ENCODE measurements at regions not wholly inside any gene's neighbourhood (a gene's known extent, or its start where the extent isn't known, plus 50 kb on each side); places are given as distances from the start of the nearest gene placed in this dataset.

- Histone ChIP-seq H3K27ac (ENCODE audit: low read depth in 1 of 2, low read length in 2 of 2) (no peak overlapping the region), H3K9me3 (replicated peaks in 1 of 2; ENCODE audit: control insufficient read depth in 1 of 2, insufficient read depth in 1 of 2, low read length in 2 of 2) (peaks cover 0 to 13% of the 10 kb centered on the region in 2 donors), H3K36me3 (replicated peaks in 1 of 2; ENCODE audit: control insufficient read depth in 1 of 2, insufficient read depth in 2 of 2, low read length in 2 of 2) (no peaks in the 10 kb centered on the region), H3K4me3 (replicated peaks in 1 of 3; ENCODE audit: low read depth in 2 of 3, low read length in 3 of 3) (no peak overlapping the region), H3K9ac (ENCODE audit: insufficient read depth, low read length, poor library complexity, severe bottlenecking) (no peak overlapping the region), H3K27me3 (ENCODE audit: control insufficient read depth in 2 of 2, insufficient read depth in 2 of 2, low read length in 2 of 2) (no peaks in the 10 kb centered on the region), H4K20me1 (ENCODE audit: insufficient read depth, low read length) (no peaks in the 10 kb centered on the region), H2AFZ (ENCODE audit: insufficient read depth, low read depth, low read length, poor library complexity, severe bottlenecking) (no peak overlapping the region), H3K4me1 (ENCODE audit: control insufficient read depth in 1 of 2, insufficient read depth in 2 of 2, low read length in 2 of 2) (no peaks in the 10 kb centered on the region), H3K79me2 (ENCODE audit: insufficient read depth, low read length) (no peaks in the 10 kb centered on the region), H3K4me2 (replicated peaks; ENCODE audit: extremely low read depth, low read length, poor library complexity, severe bottlenecking) (no peak overlapping the region)
- DNase-seq = no peak
- Mint-ChIP-seq H3K27me3 (ENCODE audit: low read depth in 3 of 3) (peaks cover 0 to 1% (median 0%) of the 10 kb centered on the region in 3 donors), H3K36me3 (no peaks in the 10 kb centered on the region), H3K4me3 (no peak overlapping the region), H3K9me3 (peaks cover 5 to 18% (median 8%) of the 10 kb centered on the region in 7 donors), H3K27ac (no peak overlapping the region), H3K4me1 (peaks cover 3% of the 10 kb centered on the region)
- TF ChIP-seq, protein P1, sequence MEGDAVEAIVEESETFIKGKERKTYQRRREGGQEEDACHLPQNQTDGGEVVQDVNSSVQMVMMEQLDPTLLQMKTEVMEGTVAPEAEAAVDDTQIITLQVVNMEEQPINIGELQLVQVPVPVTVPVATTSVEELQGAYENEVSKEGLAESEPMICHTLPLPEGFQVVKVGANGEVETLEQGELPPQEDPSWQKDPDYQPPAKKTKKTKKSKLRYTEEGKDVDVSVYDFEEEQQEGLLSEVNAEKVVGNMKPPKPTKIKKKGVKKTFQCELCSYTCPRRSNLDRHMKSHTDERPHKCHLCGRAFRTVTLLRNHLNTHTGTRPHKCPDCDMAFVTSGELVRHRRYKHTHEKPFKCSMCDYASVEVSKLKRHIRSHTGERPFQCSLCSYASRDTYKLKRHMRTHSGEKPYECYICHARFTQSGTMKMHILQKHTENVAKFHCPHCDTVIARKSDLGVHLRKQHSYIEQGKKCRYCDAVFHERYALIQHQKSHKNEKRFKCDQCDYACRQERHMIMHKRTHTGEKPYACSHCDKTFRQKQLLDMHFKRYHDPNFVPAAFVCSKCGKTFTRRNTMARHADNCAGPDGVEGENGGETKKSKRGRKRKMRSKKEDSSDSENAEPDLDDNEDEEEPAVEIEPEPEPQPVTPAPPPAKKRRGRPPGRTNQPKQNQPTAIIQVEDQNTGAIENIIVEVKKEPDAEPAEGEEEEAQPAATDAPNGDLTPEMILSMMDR (IDR thresholded peaks at IDR 0.05) = no peak
- WGBS (ENCODE audit: insufficient coverage) = 4% methylated on average over 3 of the region's 3 CpGs
- intact Hi-C loops (cut with micrococcal nuclease) = no loop called here
These were observed 696.9 kb upstream of the NRP1 start for GRCh38 chr10:34031400-34031799.

DNA sequence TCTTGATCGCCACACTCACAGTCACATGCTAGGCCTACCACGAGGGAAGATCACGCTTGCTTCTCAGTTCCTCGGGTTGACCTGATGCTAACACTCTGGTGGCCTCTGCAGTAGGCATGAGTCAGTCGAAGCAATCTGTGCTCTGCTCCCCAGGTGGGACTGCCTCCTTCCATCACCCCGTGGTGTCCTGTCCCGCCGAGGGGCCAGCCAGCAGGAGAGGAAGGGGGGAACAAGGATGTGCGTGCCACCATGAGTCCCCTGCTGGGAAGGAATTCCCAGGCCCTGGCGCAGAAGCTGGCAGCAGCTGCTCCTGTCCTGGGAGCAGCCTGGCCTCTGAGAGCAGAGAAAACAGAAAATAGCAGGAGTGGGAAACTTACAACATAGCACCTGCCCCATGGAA is 695.0 kb upstream of the NRP1 start:
- Histone ChIP-seq H3K9ac (ENCODE audit: insufficient read depth, low read length, poor library complexity, severe bottlenecking) (no peak overlapping the region), H2AFZ (ENCODE audit: insufficient read depth, low read depth, low read length, poor library complexity, severe bottlenecking) (no peak overlapping the region), H3K9me3 (replicated peaks in 1 of 2; ENCODE audit: control insufficient read depth in 1 of 2, insufficient read depth in 1 of 2, low read length in 2 of 2) (peaks cover 0 to 8% of the 10 kb centered on the region in 2 donors), H4K20me1 (ENCODE audit: insufficient read depth, low read length) (no peaks in the 10 kb centered on the region), H3K27ac (ENCODE audit: low read depth in 1 of 2, low read length in 2 of 2) (no peak overlapping the region), H3K79me2 (ENCODE audit: insufficient read depth, low read length) (no peaks in the 10 kb centered on the region), H3K27me3 (ENCODE audit: control insufficient read depth in 2 of 2, insufficient read depth in 2 of 2, low read length in 2 of 2) (no peaks in the 10 kb centered on the region), H3K4me1 (ENCODE audit: control insufficient read depth in 1 of 2, insufficient read depth in 2 of 2, low read length in 2 of 2) (no peaks in the 10 kb centered on the region), H3K36me3 (replicated peaks in 1 of 2; ENCODE audit: control insufficient read depth in 1 of 2, insufficient read depth in 2 of 2, low read length in 2 of 2) (no peaks in the 10 kb centered on the region), H3K4me2 (replicated peaks; ENCODE audit: extremely low read depth, low read length, poor library complexity, severe bottlenecking) (no peak overlapping the region), H3K4me3 (replicated peaks in 1 of 3; ENCODE audit: low read depth in 2 of 3, low read length in 3 of 3) (no peak overlapping the region)
- 90% methylated on average over 9 of the region's 10 CpGs for WGBS (ENCODE audit: insufficient coverage)
- Mint-ChIP-seq H3K9me3 (peaks cover 2 to 12% (median 4%) of the 10 kb centered on the region in 7 donors), H3K4me1 (peaks cover 3% of the 10 kb centered on the region), H3K27me3 (ENCODE audit: low read depth in 3 of 3) (peaks cover 0 to 1% (median 0%) of the 10 kb centered on the region in 3 donors), H3K4me3 (no peak overlapping the region), H3K36me3 (no peaks in the 10 kb centered on the region), H3K27ac (no peak overlapping the region)
- intact Hi-C loops (cut with micrococcal nuclease) = no loop called here
- DNase-seq = no peak
- TF ChIP-seq, protein P1 (IDR thresholded peaks at IDR 0.05) = no peak

All from CD14-positive monocyte (primary cell).